EL (cell line): ENCODE measurements at regions not wholly inside any gene's neighbourhood (a gene's known extent, or its start where the extent isn't known, plus 50 kb on each side); places are given as distances from the start of the nearest gene placed in this dataset.
"Not testable (repeated sequence)": the region's sequence is repeated elsewhere in the genome, so short reads cannot be mapped to it uniquely, and the experiment has no call there.

Experiments
- DNase-seq: peaks from one replicate; pipeline ENCODE4 v3.0.0-alpha.2; 2016

DNA sequence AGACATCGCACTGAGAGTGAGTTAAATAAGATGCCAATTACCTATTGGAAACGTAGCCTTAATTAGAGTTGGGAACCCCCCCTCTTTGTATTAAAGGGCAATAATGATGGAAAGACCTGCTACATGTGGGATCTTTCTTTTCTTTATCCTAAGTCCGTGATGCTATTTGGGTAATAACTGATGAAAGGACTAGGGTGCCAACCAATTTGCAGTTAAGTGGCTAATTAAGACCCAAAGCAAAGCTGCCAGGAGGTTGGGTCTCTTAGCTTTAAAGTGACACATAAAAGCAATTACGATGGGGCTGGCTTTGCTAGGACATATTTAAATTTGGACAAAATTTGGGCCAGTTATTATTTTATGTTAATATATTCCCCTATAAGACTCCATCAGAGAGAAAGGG, 728.8 kb downstream of the NR2F1-AS1 start:
- DNase-seq = no peak

DNA sequence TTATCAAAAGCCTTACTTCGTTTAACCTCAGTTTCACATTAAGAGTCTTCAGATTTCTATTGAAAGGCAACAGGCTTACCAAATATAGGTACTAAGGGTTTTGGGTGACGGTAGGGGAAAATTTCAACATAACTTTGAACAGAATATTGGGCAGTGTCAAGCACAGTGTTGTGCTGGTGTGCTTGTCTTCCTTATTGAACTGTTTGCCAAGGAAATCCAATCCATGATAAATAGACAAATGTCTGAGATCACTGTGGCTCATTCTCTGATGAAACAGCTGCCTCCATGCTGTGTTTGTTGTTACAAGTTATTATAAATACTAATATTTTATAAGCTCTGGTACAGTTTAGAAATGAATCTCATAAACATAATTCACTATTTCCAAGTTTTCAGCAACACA, 730.1 kb downstream of the NR2F1-AS1 start:
- no peak for DNase-seq

DNA sequence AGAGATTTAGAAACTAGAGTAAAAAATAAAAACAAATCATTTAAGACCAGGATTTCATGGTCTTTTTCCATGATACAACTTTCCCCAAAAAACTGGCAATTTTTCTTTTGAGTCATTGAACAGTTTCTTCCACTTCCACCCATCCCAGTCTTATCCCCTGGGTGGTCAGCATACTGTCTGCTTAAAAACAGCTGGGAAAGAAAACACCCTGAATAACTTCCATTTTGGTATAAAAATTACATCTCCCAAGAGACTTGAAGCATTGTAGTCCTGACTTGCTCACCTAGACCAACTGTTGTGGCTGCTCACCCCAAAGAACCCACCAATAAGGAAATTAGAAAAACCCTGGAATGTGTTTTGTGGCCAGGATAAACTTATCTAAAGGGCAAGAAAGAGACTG, 731.3 kb downstream of the NR2F1-AS1 start:
- DNase-seq = no peak

DNA sequence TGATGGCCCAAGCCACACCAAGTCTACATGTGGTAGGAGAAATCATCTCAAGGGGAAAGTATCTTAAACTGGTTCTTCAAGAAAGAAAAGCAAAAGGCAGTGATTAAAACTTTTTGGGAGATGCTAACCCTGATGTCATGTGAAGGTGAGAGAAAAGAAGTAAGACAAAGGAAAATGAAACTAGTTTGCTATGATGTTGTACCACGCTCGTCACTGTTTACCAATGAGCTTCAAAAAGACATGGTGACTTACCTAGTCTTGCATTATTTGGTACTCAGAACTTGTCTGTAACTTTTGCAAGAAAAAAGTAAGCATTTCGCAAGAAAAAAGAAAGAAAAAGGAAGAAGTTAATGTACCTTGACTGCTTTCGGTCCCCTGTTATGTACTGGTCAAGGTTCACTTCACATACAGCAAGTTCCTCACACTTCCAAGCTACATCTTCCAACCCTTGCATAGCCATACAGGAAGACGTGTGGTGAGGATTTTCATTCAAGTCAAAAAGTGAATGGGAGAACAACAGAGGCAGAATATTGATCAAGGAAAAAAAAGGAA, 739.3 kb downstream of the NR2F1-AS1 start:
- no peak for DNase-seq

DNA sequence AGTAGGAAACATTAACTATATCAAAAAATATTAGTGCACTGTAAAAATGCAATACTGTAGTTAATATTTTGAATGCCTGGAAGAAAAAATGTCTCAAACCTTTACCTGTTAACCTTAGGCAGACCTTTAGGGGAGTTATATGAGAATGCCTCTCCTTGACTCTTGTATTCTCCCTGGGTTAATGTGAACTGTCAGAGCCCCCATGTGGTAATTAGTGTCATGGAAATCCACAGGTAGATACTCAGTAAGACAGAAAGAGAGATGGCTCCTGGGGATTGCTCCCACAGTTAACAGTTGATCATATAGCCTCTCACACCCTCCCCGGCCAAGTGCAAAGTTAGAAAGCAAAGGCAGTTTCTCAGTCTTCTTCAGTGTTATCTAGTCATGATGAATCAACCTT, 742.8 kb downstream of the NR2F1-AS1 start:
- peak; percentile 10 for DNase-seq

DNA sequence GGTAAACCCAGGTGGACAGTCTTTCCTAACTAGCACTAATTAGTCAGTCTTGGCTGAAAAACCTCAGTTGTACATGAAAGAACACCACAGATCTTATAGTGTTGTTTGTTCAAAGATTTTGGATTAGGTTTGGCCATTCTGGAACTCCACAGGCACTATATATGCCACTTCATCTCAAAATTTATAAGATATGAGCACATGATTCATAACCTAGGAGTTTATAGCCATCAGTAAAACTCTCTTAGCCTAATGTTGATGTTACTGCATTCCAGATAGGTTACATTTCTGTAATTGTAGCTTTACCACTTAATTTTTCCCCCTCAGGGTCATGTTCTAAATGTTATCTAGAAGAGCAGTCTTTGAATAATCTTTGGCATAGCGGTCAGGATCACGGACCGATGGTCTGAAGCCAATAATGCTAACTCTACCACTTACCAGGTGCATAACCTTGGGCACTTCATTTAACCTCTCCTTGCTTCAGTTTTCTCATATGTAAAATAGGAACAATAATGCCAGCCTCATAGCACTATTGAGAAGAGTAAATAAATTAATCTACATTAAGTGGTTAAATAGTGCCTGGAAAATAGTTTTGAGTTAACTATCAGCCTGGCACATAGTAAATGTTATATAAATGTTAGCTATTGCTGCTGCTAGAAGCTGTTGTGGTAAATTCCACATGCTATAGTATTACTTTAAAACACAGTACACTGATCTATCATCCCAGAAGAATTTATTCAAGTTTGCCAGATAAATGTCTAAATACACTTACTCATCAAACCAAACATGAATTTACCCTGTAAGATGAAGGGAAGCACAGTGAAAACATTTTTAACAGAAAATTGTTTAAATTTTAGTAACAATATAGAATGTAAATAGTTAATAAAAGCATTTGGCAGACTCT, 743.9 kb downstream of the NR2F1-AS1 start:
- peak; percentile 83 for DNase-seq

DNA sequence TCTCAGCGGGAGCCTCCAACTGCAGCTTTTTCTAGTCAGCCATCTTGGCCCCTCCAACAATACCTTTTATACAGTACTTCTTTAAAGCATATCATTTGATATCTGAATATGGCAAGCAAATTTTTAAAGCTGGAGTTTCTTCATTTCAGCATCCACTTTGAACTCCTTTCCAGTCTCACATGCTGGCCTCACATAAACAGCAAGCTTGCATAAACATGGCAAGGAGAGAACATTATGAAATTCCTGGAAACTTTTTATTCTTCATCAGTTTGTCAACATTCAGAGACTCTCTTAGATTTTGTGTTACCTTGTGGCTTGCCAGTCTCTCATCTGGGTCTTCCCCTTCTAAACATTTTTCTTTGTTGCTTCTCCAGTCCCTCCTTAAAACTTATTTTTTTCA, 745.3 kb downstream of the NR2F1-AS1 start:
- no peak for DNase-seq

DNA sequence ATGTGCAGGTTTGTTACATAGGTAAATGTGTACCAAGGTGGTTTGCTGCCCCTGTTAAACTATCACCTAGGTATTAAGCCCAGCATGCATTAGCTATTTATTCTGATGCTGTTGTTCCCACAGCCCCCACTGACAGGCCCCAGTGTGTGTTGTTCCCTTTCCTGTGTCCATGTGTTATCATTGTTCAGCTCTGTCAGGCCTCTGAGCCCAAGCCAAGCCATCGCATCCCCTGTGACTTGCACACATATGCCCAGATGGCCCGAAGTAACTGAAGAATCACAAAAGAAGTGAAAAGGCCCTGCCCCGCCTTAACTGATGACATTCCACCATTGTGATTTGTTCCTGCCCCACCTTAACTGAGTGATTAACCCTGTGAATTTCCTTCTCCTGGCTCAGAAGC, 757.5 kb downstream of the NR2F1-AS1 start:
- DNase-seq = not testable (repeated sequence)

DNA sequence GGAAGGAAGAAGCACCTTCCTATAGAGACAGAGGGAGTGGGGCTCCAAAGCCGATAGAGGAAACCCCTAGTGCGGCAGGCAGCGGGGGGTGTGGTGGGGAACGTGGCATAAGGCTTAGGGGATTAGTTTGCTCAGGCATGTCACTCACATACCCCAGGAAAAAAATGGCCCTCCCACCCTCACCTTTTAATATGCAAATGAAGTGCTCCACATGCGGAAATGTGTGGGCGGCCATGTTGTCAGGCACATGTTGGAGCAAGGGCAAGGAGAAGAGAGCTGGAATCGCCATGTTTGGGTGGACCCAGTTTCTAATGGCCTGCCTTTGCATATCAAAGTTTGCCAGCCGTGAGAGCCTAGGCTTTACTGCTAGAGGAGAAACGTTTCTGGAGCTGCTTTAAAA, 758.8 kb downstream of the NR2F1-AS1 start:
- no peak for DNase-seq

DNA sequence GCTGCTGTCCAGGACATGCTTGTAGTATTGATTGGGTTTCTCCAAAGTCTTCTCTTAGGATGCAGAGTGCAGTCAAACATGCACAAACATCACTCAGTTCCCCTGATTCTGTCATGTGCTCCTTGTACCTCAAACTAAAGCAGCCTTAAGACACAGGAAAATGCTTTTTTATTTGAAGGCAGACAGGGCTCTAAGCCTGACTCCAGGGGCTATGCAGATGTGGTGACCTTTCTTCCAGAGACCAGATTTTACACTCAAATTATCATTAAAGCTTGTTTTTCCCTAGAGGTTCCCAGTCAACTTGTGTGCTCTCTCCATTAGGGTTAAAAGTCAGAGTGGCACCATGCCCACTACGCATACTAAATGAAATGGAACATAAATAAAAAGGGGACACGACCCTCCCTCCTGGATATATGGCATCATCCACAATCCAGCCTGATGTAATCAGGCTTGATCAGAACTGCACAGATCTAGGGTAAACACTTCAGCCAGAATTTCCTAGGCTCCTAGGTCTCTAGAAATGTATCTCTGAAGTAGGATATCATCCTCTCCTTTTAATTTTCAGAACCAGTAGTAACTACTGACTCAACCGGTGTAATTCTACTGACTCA, 771.1 kb downstream of the NR2F1-AS1 start:
- DNase-seq = no peak

DNA sequence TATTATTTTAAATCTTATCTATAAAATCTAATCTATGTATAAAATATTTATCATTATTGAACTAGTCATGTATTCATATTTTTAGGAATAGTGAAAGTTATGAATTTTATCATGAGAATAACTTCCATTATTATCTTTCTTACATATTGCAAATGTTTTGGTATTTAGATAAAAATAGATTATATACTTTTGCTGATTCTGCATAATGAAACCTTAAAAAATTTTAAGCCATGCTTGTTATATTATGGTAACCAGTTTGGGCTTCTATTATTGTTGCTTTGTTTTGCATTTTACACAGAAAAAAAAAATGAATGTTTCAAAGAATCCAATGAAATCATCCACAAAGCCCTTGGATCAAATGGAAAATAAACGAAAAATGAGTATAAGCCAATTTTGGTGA, 772.5 kb downstream of the NR2F1-AS1 start:
- no peak for DNase-seq

DNA sequence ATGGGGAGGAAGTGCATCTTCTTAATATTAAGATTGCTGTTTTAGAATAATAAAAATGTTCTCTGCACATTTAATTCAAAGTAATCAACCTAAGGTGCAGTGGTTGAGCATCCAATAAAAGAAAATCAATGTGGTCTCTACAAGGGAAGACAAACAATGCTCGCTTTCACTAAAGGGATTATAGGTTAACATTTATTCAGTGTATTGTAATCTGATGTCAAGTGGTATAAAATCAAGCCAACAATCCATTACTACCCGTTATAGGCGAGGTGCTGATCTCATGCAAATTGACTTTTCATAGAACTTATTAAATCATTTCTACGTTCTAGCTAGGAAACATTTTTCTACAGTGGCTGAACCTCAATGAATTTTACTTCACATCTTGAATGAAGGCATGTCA, 773.9 kb downstream of the NR2F1-AS1 start:
- DNase-seq = no peak

DNA sequence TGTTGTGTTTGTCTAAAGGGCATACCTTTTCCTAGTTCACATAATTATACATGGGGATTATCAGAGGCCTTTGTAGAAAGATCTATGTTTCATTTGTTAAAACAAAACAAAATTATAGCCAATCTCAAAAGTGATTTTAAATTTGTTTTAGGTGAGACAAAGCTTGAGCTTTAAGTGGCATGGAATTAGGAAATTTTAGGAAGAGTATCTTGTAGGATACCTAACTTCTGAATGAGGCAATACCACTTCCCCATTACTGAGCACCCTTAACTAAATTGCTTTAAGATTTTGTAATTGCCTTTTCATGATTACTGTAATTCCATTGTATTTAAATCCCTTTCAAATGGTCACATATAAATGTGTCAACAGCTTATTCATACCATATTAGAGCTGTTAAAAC, 775.6 kb downstream of the NR2F1-AS1 start:
- no peak for DNase-seq

DNA sequence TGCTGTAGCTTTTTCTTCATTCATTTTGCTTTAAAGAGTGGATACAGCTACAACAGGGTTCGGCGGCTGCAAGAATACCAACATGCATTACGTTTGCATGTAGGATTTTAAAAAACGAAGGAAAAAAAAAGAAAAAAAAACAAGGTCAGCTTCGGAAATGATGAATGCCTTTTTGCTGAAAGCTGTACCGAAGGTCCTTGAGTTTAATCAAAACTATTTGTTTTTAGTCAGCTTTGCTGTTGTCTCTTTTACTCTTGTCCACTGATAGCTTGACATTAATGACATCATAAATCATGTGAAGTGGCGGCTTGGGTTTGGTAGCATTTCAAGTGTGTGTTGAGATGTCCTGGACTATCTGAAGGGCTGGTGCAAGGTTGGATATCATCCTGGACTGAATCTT, 779.1 kb downstream of the NR2F1-AS1 start:
- no peak for DNase-seq

DNA sequence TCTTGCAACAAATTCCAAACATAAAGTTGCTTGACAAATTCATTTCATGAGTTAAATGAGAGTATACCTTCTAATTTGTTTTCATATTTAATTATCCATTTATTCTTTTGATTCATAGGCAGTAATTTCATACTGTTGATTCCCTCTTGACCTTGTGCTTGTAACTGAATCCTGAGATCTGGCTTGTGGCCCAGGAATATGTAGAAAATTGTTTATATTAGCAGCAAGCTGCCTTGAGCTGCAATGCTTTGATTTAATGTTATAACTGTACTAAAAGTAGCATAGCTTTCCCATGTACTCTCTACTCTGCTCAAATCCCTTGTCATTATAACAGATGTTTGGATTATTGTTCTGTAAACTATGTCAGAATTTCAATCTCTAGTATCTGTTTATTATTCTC, 780.7 kb downstream of the NR2F1-AS1 start:
- DNase-seq = peak; percentile 59

DNA sequence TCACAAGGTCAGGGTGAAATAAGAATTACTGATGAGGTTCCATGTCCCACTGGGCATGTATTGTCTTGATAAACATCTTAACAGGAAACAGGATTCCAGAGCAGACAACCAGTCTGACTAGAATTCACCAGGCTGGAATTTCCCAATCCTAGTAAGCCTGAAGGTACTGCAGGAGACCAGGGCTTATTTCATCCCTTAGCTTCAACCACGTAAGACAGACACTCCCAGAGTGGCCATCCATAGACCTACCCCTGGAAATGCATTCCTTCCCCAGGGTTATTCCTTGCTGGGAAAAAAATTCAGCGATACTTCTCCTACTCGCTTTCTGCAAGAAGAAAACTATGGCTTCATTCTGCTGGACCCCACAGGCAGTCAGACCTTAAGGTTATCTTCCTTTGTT, 785.4 kb downstream of the NR2F1-AS1 start:
- no peak for DNase-seq

DNA sequence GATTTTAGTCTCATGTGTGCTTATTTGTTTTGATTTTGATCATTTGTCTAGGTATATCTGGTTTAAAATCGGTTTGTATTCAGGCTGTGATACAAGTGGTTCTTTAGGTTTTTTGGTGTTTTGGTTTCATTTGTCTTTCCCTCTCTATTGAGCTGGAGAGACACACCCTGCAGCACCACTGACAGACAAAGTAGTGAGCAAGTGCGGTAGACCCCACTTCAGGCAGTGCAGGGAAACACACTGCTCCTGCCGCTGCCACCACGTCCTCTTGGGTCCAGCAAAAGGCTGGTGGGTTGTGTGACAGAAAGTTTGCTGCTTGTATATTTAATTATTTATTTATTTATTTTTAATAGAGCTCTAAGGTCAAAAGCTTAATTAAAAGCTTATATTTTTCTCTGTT, 801.0 kb downstream of the NR2F1-AS1 start:
- no peak for DNase-seq

DNA sequence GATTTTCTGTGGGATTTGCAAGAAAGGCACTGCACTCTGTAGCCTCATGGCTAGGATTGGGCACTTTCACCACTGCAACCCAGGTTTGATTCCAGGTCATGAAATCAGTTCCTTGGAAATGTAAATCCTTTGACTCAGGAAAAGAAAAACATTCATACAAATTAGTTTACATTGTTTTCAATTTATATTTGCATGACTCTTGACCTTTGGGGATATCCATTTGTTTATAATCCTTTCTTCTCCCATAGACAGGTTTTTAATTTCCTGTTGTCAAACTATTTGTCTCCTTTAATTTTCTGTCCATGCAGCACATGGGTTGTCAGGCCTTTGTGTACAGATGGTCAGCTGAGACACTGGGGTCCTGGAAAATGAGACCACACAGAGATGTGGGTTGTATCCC, 801.5 kb downstream of the NR2F1-AS1 start:
- DNase-seq = no peak

DNA sequence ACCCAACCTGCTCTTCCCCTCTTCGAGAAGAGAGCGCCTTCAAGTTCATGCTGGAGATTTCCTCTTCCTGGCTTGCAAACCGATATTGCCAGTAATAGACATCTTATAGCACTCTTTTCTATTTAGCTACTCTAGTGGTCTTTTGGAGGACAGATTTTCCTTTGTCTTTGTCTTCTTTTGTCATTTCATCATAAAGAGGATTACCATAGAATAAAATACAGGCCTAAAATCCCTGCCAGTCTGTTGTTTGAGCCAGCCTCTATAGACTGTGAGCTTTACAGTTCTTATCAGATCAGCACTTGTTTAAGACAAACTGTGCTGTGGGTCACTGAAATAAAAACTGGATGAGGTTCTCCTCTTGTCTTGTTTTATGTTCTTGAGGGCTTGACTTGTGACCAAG, 802.8 kb downstream of the NR2F1-AS1 start:
- DNase-seq = no peak

DNA sequence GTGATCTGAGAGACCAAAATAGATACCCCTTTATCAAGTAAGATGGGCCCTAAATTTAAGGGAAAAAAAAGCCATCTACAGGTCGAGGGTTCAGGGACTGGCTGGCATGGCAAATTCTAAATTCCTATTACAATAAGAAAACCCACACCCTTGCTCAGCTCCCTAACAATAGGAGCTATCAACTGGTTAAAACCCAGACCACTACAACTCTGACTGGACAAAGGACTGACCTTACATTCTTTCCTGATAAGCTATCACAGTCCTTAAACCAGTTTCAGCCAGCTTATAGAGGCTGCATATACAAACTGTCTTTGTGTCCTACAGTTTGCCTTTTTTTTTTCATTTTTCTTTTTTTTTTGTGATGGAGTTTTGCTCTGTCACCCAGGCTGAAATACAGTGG, 803.6 kb downstream of the NR2F1-AS1 start:
- DNase-seq = no peak

DNA sequence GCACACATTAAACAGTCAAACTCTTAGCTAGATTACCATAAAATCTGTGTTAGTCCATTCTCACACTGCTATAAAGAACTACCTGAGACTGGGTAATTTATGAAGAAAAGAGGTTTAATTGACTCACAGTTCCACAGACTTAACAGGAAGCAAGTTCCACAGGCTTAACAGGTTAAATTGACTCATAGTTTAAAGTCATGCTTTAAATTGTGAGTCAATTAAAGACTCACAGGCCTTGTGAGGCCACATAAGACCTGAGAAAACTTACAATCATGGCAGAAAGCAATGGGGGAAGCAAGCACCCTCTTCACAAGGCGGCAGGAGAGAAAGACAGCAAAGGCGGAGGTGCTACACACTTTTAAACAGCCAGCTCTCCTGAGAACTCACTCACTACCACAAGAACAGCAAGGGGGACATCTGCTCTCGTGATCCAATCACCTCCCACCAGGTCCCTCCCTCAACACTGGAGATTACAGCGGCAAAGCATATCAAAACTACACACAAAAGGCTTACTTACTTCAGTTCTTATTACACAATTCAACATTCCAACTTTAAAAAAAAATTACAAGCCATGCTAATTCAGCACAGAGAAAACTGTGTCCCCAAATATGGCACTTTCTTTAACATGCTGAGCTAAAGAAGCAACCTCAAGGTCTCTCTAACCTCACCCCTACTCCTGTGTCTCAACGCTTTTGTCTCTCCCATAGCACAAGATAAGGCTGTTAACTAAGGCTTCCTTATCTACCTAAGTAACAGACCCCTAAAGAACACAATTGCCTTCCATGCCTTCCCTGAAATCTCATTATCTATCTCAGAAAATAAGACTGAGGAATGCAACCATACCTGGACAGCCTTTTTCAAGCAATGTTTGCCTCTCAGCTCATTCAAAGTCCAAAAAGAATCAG, 805.1 kb downstream of the NR2F1-AS1 start:
- peak; percentile 24 for DNase-seq

DNA sequence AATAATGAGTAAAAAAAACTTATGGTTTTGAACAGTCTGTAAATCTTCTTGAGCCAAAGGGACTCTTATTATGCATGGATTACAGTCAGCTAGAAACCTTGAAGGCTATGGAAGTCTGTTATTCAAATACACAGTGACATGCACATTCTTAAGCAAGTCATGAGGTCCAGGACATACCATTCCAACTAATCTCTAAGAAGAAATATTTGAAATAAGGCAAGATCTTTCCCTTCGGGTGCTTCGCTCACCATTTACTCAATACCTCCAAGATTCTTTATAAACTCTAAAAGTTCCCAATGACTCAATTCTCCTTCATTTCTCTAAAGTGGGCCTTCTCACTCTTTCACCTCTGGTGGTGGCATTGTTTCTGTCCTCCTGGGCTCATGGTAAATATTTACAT, 811.0 kb downstream of the NR2F1-AS1 start:
- peak; percentile 11 for DNase-seq

DNA sequence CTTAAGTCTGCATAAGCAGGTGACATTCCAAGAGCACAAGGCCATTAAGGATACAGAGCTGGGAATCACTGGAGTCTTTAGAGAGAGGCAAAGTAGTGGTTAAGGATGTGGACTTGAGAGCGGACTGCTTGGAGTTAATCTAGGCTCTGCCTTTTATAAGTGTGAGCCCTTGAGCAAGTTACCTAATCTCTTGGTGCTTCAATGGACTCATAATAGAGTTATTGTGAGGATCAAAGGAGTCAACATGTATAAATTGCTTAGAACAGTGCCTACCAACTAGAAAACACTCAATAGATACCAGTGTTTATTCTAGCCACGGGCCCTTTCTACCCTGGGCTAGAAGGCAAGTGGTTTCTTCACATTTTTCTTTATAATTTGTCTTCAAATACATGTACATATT, 819.4 kb downstream of the NR2F1-AS1 start:
- DNase-seq = no peak
